ENCODE measurements at regions not wholly inside any gene's neighbourhood (a gene's known extent, or its start where the extent isn't known, plus 50 kb on each side); places are given as distances from the start of the nearest gene placed in this dataset.

DNA sequence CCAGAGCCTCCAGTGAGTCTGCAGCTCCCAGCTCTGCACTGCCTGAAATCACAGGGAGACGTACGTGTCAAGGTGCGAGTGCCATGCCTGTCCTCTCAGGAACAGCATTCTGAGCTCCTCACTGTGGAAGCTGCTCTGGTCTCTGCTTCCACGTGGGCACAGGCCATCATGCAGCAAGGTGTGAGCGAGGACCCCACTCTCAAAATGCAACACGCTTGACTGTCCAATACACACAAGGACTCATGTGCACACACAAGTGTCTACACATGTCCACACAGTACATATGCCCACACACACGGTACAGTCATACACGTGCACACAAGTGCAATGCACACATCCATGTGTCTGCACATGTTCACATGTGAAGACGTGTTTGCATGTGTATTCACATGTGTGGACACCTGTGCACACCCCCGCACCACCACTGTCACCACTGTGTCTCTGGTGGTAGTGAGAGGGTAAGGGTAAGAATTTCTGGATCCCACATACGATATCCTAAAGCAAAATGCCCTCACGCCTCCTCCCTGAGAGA, 260.5 kb downstream of the DLL1 start:
- WGBS = 95% methylated on average over 11 of the region's 12 CpGs
- no peak overlapping the region for H3K4me3 ChIP-seq (ENCODE audit: low read length)
- H3K36me3 ChIP-seq (ENCODE audit: insufficient read depth, low read length) = no peaks in the 10 kb centered on the region
- H3K4me1 ChIP-seq (ENCODE audit: insufficient read depth, low read length) = peaks cover 12% of the 10 kb centered on the region
- no peak overlapping the region for H3K9ac ChIP-seq (ENCODE audit: low read depth, low read length)
- no peak overlapping the region for H3K27ac ChIP-seq (ENCODE audit: low read depth, low read length)
- peaks cover 7% of the 10 kb centered on the region; the same call in 1 of the 2 replicates for H3K9me3 ChIP-seq (ENCODE audit: insufficient read depth, low read depth, low read length)
- H3K27me3 ChIP-seq (ENCODE audit: insufficient read depth, low read length) = no peaks in the 10 kb centered on the region; the same call in 1 of the 2 replicates

DNA sequence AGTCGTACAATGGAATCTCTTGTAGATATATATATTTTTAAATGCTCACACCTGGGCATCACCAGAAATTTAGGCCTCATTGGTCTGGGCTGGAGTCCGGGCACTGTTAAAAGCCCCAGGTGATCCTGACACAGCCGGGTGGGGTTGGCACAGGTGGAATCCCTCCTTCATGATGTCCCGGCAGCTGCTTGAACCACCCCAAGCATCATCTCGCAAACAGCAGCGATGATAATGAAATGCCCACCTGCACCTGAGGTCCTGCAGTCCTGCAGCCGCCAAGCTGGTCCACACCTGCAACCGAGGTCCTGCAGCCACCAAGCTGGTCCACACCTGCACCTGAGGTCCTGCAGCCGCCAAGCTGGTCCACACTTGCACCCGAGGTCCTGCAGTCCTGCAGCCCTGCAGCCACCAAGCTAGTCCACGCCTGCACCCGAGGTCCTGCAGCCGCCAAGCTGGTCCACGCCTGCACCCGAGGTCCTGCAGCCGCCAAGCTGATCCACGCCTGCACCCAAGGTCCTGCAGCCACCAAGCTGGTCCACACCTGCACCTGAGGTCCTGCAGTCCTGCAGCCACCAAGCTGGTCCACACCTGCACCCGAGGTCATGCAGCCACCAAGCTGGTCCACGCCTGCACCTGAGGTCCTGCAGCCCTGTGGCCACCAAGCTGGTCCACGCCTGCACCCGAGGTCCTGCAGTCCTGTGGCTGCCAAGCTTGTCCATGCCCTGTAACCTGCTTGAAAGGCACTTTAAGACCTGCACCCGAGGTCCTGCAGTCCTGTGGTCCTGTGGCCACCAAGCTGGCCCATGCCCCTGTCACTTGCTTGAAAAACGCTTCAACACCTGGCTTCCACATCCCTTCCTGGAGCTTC, 261.2 kb downstream of the DLL1 start:
- Histone ChIP-seq H3K4me1 (ENCODE audit: insufficient read depth, low read length) (peaks cover 10% of the 10 kb centered on the region; the same call in 1 of the 2 replicates), H3K27ac (ENCODE audit: low read depth, low read length) (no peak overlapping the region), H3K9ac (ENCODE audit: low read depth, low read length) (no peak overlapping the region), H3K36me3 (ENCODE audit: insufficient read depth, low read length) (no peaks in the 10 kb centered on the region), H3K9me3 (ENCODE audit: insufficient read depth, low read depth, low read length) (peaks cover 7% of the 10 kb centered on the region; the same call in 1 of the 2 replicates), H3K4me3 (ENCODE audit: low read length) (no peak overlapping the region), H3K27me3 (ENCODE audit: insufficient read depth, low read length) (no peaks in the 10 kb centered on the region; the same call in 1 of the 2 replicates)
- WGBS = 88% methylated on average over 22 of the region's 23 CpGs

DNA sequence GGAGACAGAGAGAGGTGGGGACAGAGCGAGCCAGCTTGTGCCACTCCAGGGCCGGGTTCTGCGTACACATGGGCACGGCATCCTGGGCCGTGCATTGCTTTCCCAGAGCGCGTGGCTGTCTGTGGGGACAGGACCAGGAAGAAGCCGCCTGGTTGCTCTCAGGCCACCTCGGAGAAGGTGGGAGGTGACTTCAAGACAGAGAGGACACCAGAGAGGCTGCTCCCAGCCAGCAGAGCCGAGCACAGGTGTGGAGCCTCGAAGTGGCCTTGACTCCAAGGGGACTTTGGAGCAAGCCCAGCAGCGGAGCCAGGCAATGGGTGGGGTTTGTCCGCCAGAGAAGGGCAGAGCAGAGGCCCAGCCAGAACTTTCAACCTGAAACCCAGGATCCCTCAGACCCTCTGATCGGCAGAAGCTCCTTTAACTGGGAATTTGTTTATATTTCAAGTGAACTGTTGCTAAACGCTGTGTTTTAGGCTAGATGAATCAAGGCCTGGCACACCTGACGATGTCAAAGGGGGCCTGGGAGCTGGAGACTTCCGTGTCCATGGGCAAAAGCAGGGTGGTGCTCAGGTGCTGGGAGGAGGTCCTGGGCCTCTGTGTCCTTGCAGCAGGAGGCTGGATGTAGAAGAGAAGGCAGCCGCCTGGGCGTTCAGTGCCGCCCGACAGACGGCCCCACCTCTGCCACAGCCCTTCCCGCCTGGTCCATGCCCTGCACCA, 262.1 kb downstream of the DLL1 start:
- Histone ChIP-seq H3K36me3 (ENCODE audit: insufficient read depth, low read length) (no peaks in the 10 kb centered on the region), H3K9ac (ENCODE audit: low read depth, low read length) (no peak overlapping the region), H3K27ac (ENCODE audit: low read depth, low read length) (no peak overlapping the region), H3K4me1 (ENCODE audit: insufficient read depth, low read length) (peaks cover 10% of the 10 kb centered on the region; the same call in 1 of the 2 replicates), H3K4me3 (ENCODE audit: low read length) (no peak overlapping the region), H3K27me3 (ENCODE audit: insufficient read depth, low read length) (no peaks in the 10 kb centered on the region; the same call in 1 of the 2 replicates), H3K9me3 (ENCODE audit: insufficient read depth, low read depth, low read length) (peaks cover 6% of the 10 kb centered on the region; the same call in 1 of the 2 replicates)
- WGBS = 82% methylated on average over 23 of the region's 23 CpGs

DNA sequence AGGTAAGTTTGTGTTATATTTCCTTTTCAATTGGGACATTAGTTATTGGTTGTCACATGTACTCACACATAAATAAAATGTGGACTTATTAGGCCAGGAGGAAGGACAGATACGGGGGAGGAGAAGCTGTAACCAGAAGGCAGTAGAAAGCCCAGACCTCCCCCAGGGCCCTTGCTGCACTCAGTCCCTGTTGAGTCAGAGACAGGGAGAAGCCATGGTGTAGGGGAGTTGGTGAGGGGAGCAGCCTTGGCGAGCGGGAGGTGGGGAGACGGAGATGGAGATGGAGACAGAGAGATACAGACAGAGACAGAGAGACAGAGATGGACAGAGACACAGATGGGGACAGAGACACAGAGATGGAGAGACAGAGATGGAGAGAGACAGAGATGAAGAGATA, 263.2 kb downstream of the DLL1 start:
- H3K27me3 ChIP-seq (ENCODE audit: insufficient read depth, low read length) = no peaks in the 10 kb centered on the region; the same call in none of the 2 replicates
- H3K4me1 ChIP-seq (ENCODE audit: insufficient read depth, low read length) = peaks cover 10% of the 10 kb centered on the region; the same call in 1 of the 2 replicates
- no peak overlapping the region for H3K4me3 ChIP-seq (ENCODE audit: low read length)
- 91% methylated on average over 4 of the region's 4 CpGs for WGBS
- no peaks in the 10 kb centered on the region for H3K36me3 ChIP-seq (ENCODE audit: insufficient read depth, low read length)
- no peaks in the 10 kb centered on the region for H3K9me3 ChIP-seq (ENCODE audit: insufficient read depth, low read depth, low read length)
- H3K9ac ChIP-seq (ENCODE audit: low read depth, low read length) = no peak overlapping the region
- H3K27ac ChIP-seq (ENCODE audit: low read depth, low read length) = no peak overlapping the region

DNA sequence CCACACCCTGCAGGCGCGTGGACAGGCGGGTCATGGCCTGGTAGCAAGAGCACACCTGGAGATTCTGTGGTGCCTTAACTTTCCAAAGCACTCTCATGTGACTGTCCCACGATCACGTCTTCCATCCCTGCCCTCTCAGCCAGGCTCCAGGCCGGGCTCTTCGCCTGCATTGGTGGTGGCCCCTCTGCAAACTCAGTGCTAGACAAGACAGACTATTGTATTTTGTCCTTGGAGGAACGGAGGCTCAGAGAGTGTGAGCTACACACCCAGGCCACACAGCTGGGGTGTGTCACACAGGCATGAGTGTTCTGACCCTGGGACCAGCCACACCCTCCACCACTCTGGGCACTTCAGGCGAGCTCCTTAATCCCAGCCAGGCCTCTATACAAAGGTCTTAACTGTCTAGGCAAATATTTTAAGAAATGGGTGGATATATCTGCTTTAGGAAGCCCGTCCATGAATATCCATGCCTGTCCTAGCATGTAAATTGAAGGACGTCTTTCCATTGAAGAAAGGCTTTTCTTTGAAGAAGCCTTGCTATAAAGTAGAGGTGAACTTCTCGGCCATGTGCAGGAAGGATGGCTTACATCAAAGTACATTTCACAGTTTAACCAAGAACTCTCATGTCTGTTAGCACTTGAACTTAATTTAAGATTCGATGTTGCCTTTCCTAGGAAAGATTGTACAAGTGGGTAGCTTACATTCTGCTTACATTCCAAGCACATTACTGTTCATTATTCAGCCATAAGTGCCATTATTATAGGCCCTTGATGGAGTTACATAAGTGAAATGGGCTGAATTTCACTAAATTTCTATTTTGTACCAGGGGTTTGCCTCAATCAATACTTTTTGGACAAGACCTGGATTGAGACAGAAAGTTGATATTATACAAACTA, 263.9 kb downstream of the DLL1 start:
- Histone ChIP-seq H3K4me1 (ENCODE audit: insufficient read depth, low read length) (peaks cover 10% of the 10 kb centered on the region; the same call in 1 of the 2 replicates), H3K9ac (ENCODE audit: low read depth, low read length) (peak overlapping the region; percentile 36; the same call in 1 of the 2 replicates), H3K27ac (ENCODE audit: low read depth, low read length) (no peak overlapping the region), H3K27me3 (ENCODE audit: insufficient read depth, low read length) (no peaks in the 10 kb centered on the region; the same call in none of the 2 replicates), H3K4me3 (ENCODE audit: low read length) (no peak overlapping the region), H3K36me3 (ENCODE audit: insufficient read depth, low read length) (no peaks in the 10 kb centered on the region), H3K9me3 (ENCODE audit: insufficient read depth, low read depth, low read length) (no peaks in the 10 kb centered on the region)
- 88% methylated on average over 13 of the region's 13 CpGs for WGBS

DNA sequence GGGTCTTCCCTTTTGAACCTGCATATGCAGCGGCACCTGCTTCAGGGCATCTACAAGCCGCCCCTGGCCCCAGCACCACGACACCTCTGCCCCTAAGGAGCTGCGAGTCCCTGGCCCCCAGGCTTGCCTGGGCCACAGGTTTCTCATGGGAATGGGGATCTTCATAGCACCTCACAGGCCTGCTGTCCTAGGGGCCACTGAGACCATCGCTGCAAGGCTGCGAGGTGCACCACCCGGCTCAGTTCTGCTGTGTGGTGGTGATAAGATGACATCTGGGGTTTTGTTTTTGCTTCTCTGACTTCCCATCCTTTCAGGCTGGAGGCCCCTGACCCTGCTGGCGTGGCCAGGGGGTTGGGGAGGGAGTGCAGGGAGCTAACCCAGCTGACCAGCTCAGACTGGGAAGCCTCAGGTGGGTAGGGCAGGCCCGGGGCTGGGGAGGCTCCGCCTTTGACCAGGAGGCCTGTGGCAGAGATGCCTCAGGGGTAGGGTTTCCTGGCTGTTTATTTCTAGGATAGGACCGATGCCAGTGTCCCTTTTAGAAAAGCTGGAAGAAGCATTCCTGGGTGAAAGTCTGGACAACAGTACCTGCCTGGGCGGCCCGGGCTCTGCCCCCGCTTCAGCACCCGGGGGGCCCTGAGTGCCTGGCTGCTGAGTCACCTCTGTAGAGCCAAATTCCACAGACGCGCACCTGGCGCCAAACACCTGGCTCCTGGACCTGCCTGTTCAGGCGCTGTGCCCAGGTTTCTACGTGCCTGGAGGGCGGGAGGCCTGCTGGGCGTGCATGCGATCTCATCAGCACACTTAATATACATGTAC, 264.7 kb downstream of the DLL1 start:
- H3K27me3 ChIP-seq (ENCODE audit: insufficient read depth, low read length) = no peaks in the 10 kb centered on the region; the same call in none of the 2 replicates
- no peaks in the 10 kb centered on the region for H3K9me3 ChIP-seq (ENCODE audit: insufficient read depth, low read depth, low read length)
- peak overlapping the region; percentile 36; the same call in 1 of the 2 replicates for H3K9ac ChIP-seq (ENCODE audit: low read depth, low read length)
- H3K27ac ChIP-seq (ENCODE audit: low read depth, low read length) = no peak overlapping the region
- WGBS = 90% methylated on average over 23 of the region's 23 CpGs
- no peak overlapping the region for H3K4me3 ChIP-seq (ENCODE audit: low read length)
- no peaks in the 10 kb centered on the region for H3K36me3 ChIP-seq (ENCODE audit: insufficient read depth, low read length)
- peaks cover 10% of the 10 kb centered on the region; the same call in 1 of the 2 replicates for H3K4me1 ChIP-seq (ENCODE audit: insufficient read depth, low read length)

DNA sequence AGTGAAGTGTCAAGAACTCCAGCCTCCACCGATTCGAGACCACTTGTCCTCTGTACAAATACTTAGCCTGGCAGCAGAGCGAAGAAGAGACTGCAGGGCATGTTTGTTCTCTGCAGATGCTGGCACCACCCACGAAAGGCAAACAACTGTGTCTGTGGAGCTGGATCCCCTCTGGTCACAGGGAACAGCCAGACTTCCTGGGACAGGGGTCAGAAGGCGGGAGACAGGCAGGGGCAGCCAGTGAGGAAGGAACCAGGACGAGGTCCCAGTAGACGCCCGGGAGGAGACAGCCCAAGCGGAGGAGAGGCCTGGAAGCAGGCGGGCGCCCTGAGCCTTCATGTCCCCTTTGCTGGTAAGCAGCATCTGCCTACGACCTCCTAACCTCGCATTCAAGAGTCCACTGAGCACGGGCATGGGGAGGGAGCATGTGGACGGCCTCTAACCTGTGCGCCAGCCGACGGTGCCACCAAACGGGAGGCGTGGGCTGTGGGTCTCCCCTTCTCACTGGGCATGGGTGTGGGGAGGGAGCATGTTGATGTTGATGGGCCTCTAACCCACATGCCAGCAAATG, 265.5 kb downstream of the DLL1 start:
- Histone ChIP-seq H3K27ac (ENCODE audit: low read depth, low read length) (no peak overlapping the region), H3K4me3 (ENCODE audit: low read length) (no peak overlapping the region), H3K36me3 (ENCODE audit: insufficient read depth, low read length) (no peaks in the 10 kb centered on the region), H3K4me1 (ENCODE audit: insufficient read depth, low read length) (peaks cover 10% of the 10 kb centered on the region; the same call in 1 of the 2 replicates), H3K27me3 (ENCODE audit: insufficient read depth, low read length) (no peaks in the 10 kb centered on the region; the same call in none of the 2 replicates), H3K9me3 (ENCODE audit: insufficient read depth, low read depth, low read length) (no peaks in the 10 kb centered on the region), H3K9ac (ENCODE audit: low read depth, low read length) (no peak overlapping the region)
- 85% methylated on average over 20 of the region's 20 CpGs for WGBS

DNA sequence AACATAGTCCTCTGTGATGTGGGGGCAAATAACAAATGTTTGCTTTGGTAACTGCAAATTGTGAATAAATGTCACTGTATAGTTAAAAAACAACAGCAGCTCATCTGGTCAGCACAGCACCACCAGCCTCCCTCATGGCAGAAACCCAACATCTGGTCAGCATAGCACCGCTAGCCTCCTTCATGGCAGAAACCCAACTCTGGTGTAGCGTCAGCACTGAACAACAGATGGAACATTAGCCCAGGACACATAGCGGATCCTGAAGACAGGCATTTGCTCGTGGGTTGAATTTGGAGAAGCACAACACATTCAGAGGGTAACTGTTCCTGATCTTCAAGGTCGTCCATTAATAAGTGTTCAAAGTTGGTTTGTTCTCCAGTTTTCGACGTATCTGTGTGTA, 265.9 kb downstream of the DLL1 start:
- Histone ChIP-seq H3K9me3 (ENCODE audit: insufficient read depth, low read depth, low read length) (no peaks in the 10 kb centered on the region), H3K4me1 (ENCODE audit: insufficient read depth, low read length) (peaks cover 10% of the 10 kb centered on the region; the same call in 1 of the 2 replicates), H3K4me3 (ENCODE audit: low read length) (no peak overlapping the region), H3K27me3 (ENCODE audit: insufficient read depth, low read length) (no peaks in the 10 kb centered on the region; the same call in none of the 2 replicates), H3K36me3 (ENCODE audit: insufficient read depth, low read length) (no peaks in the 10 kb centered on the region), H3K9ac (ENCODE audit: low read depth, low read length) (no peak overlapping the region), H3K27ac (ENCODE audit: low read depth, low read length) (no peak overlapping the region)
- 78% methylated on average over 7 of the region's 7 CpGs for WGBS

DNA sequence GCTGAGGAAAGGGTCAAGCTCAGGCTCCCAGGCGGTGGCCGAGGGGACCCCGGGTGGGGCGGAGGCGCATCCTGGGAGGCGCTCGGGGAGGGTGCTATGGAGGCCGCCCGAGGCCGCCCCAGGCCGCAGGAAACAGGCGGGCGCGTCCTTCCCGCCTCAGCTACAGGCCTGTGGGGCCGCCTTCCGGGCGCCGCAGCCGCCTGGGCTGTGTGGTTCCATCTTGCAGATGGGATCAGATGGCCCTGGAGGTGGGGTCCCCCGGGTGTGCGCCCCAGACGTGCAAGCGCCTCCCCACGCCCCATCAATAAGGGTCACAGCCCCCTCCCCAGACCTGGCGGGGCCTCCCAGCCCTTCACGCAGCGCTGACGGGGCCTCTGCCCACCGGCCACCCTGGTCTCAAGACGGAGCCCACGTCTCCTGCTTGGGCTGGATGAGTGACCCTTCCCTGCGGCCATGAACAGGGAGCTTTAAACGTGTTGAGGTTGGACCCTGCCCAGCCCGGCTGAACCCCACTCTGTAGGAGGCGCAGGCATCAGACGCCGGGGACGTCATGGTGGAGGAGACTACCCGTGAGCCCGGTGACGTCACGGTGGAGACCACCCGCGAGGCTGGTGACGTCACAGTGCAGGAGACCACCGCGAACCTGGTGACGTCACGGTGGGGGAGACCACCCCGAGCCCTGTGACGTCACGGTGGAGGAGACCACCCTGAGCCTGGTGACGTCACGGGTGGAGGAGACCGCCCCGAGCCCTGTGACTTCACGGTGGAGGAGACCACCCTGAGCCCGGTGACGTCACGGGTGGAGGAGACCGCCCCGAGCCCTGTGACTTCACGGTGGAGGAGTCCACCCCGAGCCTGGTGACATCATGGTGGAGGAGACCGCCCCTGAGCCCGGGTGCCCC, 267.0 kb downstream of the DLL1 start:
- WGBS = 95% methylated on average over 67 of the region's 67 CpGs
- Histone ChIP-seq H3K4me3 (ENCODE audit: low read length) (no peak overlapping the region), H3K9ac (ENCODE audit: low read depth, low read length) (no peak overlapping the region), H3K4me1 (ENCODE audit: insufficient read depth, low read length) (peaks cover 10% of the 10 kb centered on the region; the same call in 1 of the 2 replicates), H3K27me3 (ENCODE audit: insufficient read depth, low read length) (no peaks in the 10 kb centered on the region; the same call in none of the 2 replicates), H3K9me3 (ENCODE audit: insufficient read depth, low read depth, low read length) (no peaks in the 10 kb centered on the region), H3K27ac (ENCODE audit: low read depth, low read length) (no peak overlapping the region), H3K36me3 (ENCODE audit: insufficient read depth, low read length) (no peaks in the 10 kb centered on the region)

Measured in HUES64 (cell line).